ENCODE measurements at regions not wholly inside any gene's neighbourhood (a gene's known extent, or its start where the extent isn't known, plus 50 kb on each side); places are given as distances from the start of the nearest gene placed in this dataset.

GRCh38 chr4:137702512-137702911 is 170.2 kb upstream of the PCDH18 start:
- POLR2A ChIA-PET: no interaction called here
- Histone ChIP-seq H3K27ac (ENCODE audit: extremely low read depth, low read depth, low read length) (no peak overlapping the region), H3K4me1 (ENCODE audit: control insufficient read depth, insufficient read depth, low read length) (no peaks in the 10 kb centered on the region), H3K36me3 (ENCODE audit: control insufficient read depth in 2 of 2, insufficient read depth in 1 of 2, low read length in 2 of 2) (no peaks in the 10 kb centered on the region), H3K4me3 (ENCODE audit: low read depth, low read length) (no peak overlapping the region), H3K9me3 (ENCODE audit: control insufficient read depth, insufficient read depth, low read depth, low read length) (no peaks in the 10 kb centered on the region)
- CTCF ChIA-PET: no interaction called here
- TF ChIP-seq SALL2 (tag by site-specific recombination; IDR thresholded peaks at IDR 0.05; ENCODE audit: borderline replicate concordance) (no peak), PATZ1 (tag by site-specific recombination; IDR thresholded peaks at IDR 0.05) (no peak), ZNF23 (tag by site-specific recombination; IDR thresholded peaks at IDR 0.05; ENCODE audit: borderline replicate concordance) (no peak), PRDM6 (tag by site-specific recombination; IDR thresholded peaks at IDR 0.05) (no peak), GLI4 (tag by site-specific recombination; IDR thresholded peaks at IDR 0.05) (no peak), PRDM2 (tag by site-specific recombination; IDR thresholded peaks at IDR 0.05; ENCODE audit: borderline replicate concordance) (no peak), ZNF350 (tag by site-specific recombination; IDR thresholded peaks at IDR 0.05) (no peak)

GRCh38 chr4:137701401-137701800 is 169.1 kb upstream of the PCDH18 start:
- H3K27ac ChIP-seq (ENCODE audit: extremely low read depth, low read depth, low read length): no peak overlapping the region
- POLR2A ChIA-PET: no interaction called here
- no peaks in the 10 kb centered on the region for H3K9me3 ChIP-seq (ENCODE audit: control insufficient read depth, insufficient read depth, low read depth, low read length)
- no peak for TF ChIP-seq KLF9 (tag by site-specific recombination; IDR thresholded peaks at IDR 0.05; ENCODE audit: low read depth)
- TF ChIP-seq ZNF274 (IDR thresholded peaks at IDR 0.05; ENCODE audit: low read length): no peak
- no peak for TF ChIP-seq ZNF274 (tag by site-specific recombination; IDR thresholded peaks at IDR 0.05; ENCODE audit: borderline replicate concordance)
- H3K4me3 ChIP-seq (ENCODE audit: low read depth, low read length): no peak overlapping the region
- no peaks in the 10 kb centered on the region for H3K4me1 ChIP-seq (ENCODE audit: control insufficient read depth, insufficient read depth, low read length)
- H3K36me3 ChIP-seq (ENCODE audit: control insufficient read depth in 2 of 2, insufficient read depth in 1 of 2, low read length in 2 of 2): no peaks in the 10 kb centered on the region
- CTCF ChIA-PET: no interaction called here

GRCh38 chr4:137700751-137701150 is 168.5 kb upstream of the PCDH18 start:
- no peak for TF ChIP-seq ZNF530 (tag by site-specific recombination; IDR thresholded peaks at IDR 0.05; ENCODE audit: low read depth)
- no peak for TF ChIP-seq ZNF791 (tag by site-specific recombination; IDR thresholded peaks at IDR 0.05)
- Histone ChIP-seq H3K36me3 (ENCODE audit: control insufficient read depth in 2 of 2, insufficient read depth in 1 of 2, low read length in 2 of 2) (no peaks in the 10 kb centered on the region), H3K9me3 (ENCODE audit: control insufficient read depth, insufficient read depth, low read depth, low read length) (no peaks in the 10 kb centered on the region), H3K4me3 (ENCODE audit: low read depth, low read length) (no peak overlapping the region), H3K4me1 (ENCODE audit: control insufficient read depth, insufficient read depth, low read length) (no peaks in the 10 kb centered on the region), H3K27ac (ENCODE audit: extremely low read depth, low read depth, low read length) (no peak overlapping the region)
- ChIA-PET CTCF (no interaction called here), POLR2A (no interaction called here)

All from HEK293 (cell line).